A549 (cell line): ENCODE measurements at regions not wholly inside any gene's neighbourhood (a gene's known extent, or its start where the extent isn't known, plus 50 kb on each side); places are given as distances from the start of the nearest gene placed in this dataset.

Source experiments
- CHD2 ChIP-seq: fragments of 150-350 bp; IDR thresholded peaks from 2 replicates; pipeline ENCODE4 v1.6.1; 2014; ENCODE audit warnings: low read length; ENCODE audit not compliant: partially characterized antibody
- CTCF ChIP-seq: fragments of >200 bp; sonication (Bioruptor Twin); formaldehyde crosslinking; IDR thresholded peaks from 3 replicates; pipeline ENCODE4 v1.5.1; 2016
- EHMT2 ChIP-seq: fragments of 200-600 bp; sonication (generic); IDR thresholded peaks from 2 replicates; pipeline ENCODE4 v1.6.1; 2016; ENCODE audit warnings: antibody characterized with exemption, low read depth, mild to moderate bottlenecking, moderate library complexity
- MYC ChIP-seq: IDR thresholded peaks from 2 replicates; pipeline ENCODE4 v1.6.1; 2012; ENCODE audit warnings: mild to moderate bottlenecking, inconsistent platforms, low read length, improper control_type of control experiment, borderline replicate concordance
- NR3C1 ChIP-seq: fragments of >200 bp; sonication (Bioruptor Twin); formaldehyde crosslinking; IDR thresholded peaks from 3 replicates; pipeline ENCODE4 v1.6.1; 2017
- PHF8 ChIP-seq: fragments of 200-600 bp; sonication (generic); IDR thresholded peaks from 2 replicates; pipeline ENCODE4 v1.6.1; 2016; ENCODE audit warnings: low read depth, mild to moderate bottlenecking, antibody characterized with exemption, moderate library complexity, borderline replicate concordance
- POLR2A ChIP-seq: IDR thresholded peaks from 2 replicates; pipeline ENCODE4 v1.6.1; 2012; ENCODE audit warnings: mild to moderate bottlenecking, low read length
- ZC3H11A ChIP-seq: fragments of 450-650 bp; IDR thresholded peaks from 2 replicates; pipeline ENCODE4 v1.6.1; 2014; ENCODE audit warnings: antibody characterized with exemption, mild to moderate bottlenecking
- TF ChIP-seq, protein P1 (sequence below): fragments of 200-600 bp; sonication (generic); IDR thresholded peaks from 2 replicates; pipeline ENCODE4 v1.6.1; 2016; ENCODE audit warnings: antibody characterized with exemption, mild to moderate bottlenecking, moderate library complexity

- TF ChIP-seq CHD2 = no peak
- TF ChIP-seq PHF8 = no peak
- no peak for TF ChIP-seq CTCF
- TF ChIP-seq POLR2A = no peak
- TF ChIP-seq, protein P1, sequence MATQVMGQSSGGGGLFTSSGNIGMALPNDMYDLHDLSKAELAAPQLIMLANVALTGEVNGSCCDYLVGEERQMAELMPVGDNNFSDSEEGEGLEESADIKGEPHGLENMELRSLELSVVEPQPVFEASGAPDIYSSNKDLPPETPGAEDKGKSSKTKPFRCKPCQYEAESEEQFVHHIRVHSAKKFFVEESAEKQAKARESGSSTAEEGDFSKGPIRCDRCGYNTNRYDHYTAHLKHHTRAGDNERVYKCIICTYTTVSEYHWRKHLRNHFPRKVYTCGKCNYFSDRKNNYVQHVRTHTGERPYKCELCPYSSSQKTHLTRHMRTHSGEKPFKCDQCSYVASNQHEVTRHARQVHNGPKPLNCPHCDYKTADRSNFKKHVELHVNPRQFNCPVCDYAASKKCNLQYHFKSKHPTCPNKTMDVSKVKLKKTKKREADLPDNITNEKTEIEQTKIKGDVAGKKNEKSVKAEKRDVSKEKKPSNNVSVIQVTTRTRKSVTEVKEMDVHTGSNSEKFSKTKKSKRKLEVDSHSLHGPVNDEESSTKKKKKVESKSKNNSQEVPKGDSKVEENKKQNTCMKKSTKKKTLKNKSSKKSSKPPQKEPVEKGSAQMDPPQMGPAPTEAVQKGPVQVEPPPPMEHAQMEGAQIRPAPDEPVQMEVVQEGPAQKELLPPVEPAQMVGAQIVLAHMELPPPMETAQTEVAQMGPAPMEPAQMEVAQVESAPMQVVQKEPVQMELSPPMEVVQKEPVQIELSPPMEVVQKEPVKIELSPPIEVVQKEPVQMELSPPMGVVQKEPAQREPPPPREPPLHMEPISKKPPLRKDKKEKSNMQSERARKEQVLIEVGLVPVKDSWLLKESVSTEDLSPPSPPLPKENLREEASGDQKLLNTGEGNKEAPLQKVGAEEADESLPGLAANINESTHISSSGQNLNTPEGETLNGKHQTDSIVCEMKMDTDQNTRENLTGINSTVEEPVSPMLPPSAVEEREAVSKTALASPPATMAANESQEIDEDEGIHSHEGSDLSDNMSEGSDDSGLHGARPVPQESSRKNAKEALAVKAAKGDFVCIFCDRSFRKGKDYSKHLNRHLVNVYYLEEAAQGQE = no peak
- TF ChIP-seq EHMT2 = no peak
- no peak for TF ChIP-seq NR3C1
- TF ChIP-seq ZC3H11A = no peak
- no peak for TF ChIP-seq MYC
These were observed 243.7 kb upstream of the PRKCQ start for GRCh38 chr10:6823770-6824169.
